Lung (tissue), 11 donors: ENCODE measurements at regions not wholly inside any gene's neighbourhood (a gene's known extent, or its start where the extent isn't known, plus 50 kb on each side); places are given as distances from the start of the nearest gene placed in this dataset.

ENCODE experiments used
- ATAC-seq: fragments of 200-7000 bp; cut with Tn5 transposase; one replicate; pipeline ENCODE4 v1.9.1; 2020; ENCODE audit warnings: moderate number of reproducible peaks; ENCODE audit not compliant: insufficient read depth, low FRiP score
- DNase-seq, 3 donors: peaks; one replicate each; pipeline ENCODE4 v3.0.0-alpha.2; 2013 to 2017
- H3K27ac ChIP-seq, 2 donors: one replicate each; pipeline ENCODE4 v1.5.1; 2013; ENCODE audit warnings: mild to moderate bottlenecking in 2 of 2, moderate library complexity in 2 of 2, control low read depth in 1 of 2, inconsistent platforms in 1 of 2, low read depth in 1 of 2, low read length in 1 of 2
- H3K27me3 ChIP-seq, 3 donors: one replicate each; pipeline ENCODE4 v1.5.1; 2013; ENCODE audit warnings: low read length in 2 of 3; ENCODE audit not compliant: control insufficient read depth in 3 of 3, insufficient read depth in 3 of 3
- H3K36me3 ChIP-seq, 4 donors: one replicate each; pipeline ENCODE4 v1.5.1; 2013; ENCODE audit warnings: low read length in 4 of 4, mild to moderate bottlenecking in 1 of 4, moderate library complexity in 1 of 4; ENCODE audit not compliant: control insufficient read depth in 4 of 4, insufficient read depth in 4 of 4
- H3K4me1 ChIP-seq, 5 donors: one replicate each; pipeline ENCODE4 v1.5.1; 2013; ENCODE audit warnings: low read length in 5 of 5, mild to moderate bottlenecking in 2 of 5, moderate library complexity in 1 of 5; ENCODE audit not compliant: control insufficient read depth in 5 of 5, insufficient read depth in 5 of 5
- H3K4me3 ChIP-seq: one replicate; pipeline ENCODE4 v1.5.1; 2013; ENCODE audit warnings: mild to moderate bottlenecking, control low read depth, moderate library complexity
- H3K9ac ChIP-seq, 2 donors: one replicate each; pipeline ENCODE4 v1.5.1; 2013; ENCODE audit warnings: low read length in 2 of 2, control low read depth in 1 of 2; ENCODE audit not compliant: insufficient read depth in 1 of 2
- H3K9me3 ChIP-seq, 4 donors: one replicate each; pipeline ENCODE4 v1.5.1; 2013; ENCODE audit warnings: low read length in 3 of 4, mild to moderate bottlenecking in 1 of 4, moderate library complexity in 1 of 4; ENCODE audit not compliant: control insufficient read depth in 4 of 4, insufficient read depth in 3 of 4
- whole genome bisulfite sequencing, 2 donors: extraction: QIAGEN DNeasy Blood & Tissue Kit; methylation state at CpG; one replicate each; pipeline ENCODE4 v1.1.7; 2013; 5-methylcytosine and 5-hydroxymethylcytosine counted together
- TF ChIP-seq, protein P1 (sequence below): IDR thresholded peaks from 2 replicates; pipeline ENCODE4 v1.5.1; 2012; ENCODE audit warnings: mild to moderate bottlenecking; ENCODE audit errors: control extremely low read depth, extremely low read depth
- donor health status: control.
- donor health status: control.
- donor health status: Bipolar disorder and iron deficiency.
- donor health status: healthy.
- donor health status: DM: yes; HTN: yes; CAD: no.

DNA sequence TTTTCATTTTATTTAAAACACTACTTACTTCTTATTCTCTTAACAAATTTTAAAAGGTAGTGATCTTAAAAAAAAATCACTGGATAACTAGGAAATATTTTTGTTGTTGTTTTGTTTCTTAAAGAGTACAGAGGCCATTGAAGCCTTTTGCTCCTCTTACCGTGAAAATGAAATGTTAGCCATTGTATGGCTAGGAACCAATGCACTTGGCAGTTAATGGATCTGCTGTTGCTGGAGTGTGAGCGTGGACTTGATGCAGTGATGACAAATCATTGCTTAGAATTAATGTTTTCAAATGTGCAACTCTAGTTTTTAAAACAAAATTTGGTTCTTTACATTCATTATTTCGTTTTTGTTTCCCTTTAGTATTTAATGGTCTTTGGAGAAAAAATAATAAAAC lies 162.3 kb downstream of the HAUS1 start:
- Histone ChIP-seq H3K4me3 (no peak overlapping the region), H3K36me3 (peaks cover 5 to 26% (median 8%) of the 10 kb centered on the region in 4 donors), H3K4me1 (peaks cover 0 to 29% (median 0%) of the 10 kb centered on the region in 5 donors), H3K9ac (no peak overlapping the region), H3K27me3 (no peaks in the 10 kb centered on the region), H3K27ac (no peak overlapping the region), H3K9me3 (no peaks in the 10 kb centered on the region)
- DNase-seq (no peak), ATAC-seq (no peak)
- TF ChIP-seq, protein P1, sequence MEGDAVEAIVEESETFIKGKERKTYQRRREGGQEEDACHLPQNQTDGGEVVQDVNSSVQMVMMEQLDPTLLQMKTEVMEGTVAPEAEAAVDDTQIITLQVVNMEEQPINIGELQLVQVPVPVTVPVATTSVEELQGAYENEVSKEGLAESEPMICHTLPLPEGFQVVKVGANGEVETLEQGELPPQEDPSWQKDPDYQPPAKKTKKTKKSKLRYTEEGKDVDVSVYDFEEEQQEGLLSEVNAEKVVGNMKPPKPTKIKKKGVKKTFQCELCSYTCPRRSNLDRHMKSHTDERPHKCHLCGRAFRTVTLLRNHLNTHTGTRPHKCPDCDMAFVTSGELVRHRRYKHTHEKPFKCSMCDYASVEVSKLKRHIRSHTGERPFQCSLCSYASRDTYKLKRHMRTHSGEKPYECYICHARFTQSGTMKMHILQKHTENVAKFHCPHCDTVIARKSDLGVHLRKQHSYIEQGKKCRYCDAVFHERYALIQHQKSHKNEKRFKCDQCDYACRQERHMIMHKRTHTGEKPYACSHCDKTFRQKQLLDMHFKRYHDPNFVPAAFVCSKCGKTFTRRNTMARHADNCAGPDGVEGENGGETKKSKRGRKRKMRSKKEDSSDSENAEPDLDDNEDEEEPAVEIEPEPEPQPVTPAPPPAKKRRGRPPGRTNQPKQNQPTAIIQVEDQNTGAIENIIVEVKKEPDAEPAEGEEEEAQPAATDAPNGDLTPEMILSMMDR: no peak
- WGBS, 2 donors: 90 to 92% methylated on average over 3 of the region's 3 CpGs

GRCh38 chr18:46268671-46269070 lies 164.5 kb downstream of the HAUS1 start:
- Histone ChIP-seq H3K9ac (no peak overlapping the region), H3K36me3 (peaks cover 3 to 23% (median 6%) of the 10 kb centered on the region in 4 donors), H3K27ac (no peak overlapping the region), H3K4me3 (no peak overlapping the region), H3K27me3 (no peaks in the 10 kb centered on the region), H3K9me3 (no peaks in the 10 kb centered on the region), H3K4me1 (peaks cover 0 to 18% (median 0%) of the 10 kb centered on the region in 5 donors)
- TF ChIP-seq, protein P1: no peak
- DNase-seq: no peak
- ATAC-seq: no peak
- WGBS, 2 donors: 61 to 88% methylated on average over 2 of the region's 2 CpGs

DNA sequence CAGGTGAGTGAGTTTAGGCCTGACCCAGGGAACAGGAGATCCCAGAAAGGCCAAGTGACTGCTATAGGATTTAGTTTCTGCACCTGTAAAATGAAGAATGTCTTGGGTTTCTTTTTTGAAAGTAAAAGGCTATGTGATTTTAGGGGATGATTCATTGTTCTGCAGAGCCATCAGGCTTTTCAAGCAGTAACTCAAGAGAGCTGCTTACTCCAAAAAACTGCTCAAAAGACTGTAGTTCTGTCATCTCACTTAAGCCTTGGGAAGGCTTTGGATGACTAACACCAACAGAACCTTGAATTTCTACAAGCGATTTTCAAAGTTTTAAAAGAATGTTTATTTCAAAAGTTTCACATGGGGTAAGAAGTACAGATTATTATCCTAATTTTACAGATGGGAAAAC lies 165.1 kb downstream of the HAUS1 start:
- no peak for DNase-seq
- no peak overlapping the region for H3K9ac ChIP-seq
- WGBS, 2 donors: 95 to 100% methylated on average over 1 of the region's 1 CpG
- H3K27me3 ChIP-seq: no peaks in the 10 kb centered on the region
- peaks cover 0 to 13% (median 0%) of the 10 kb centered on the region in 5 donors for H3K4me1 ChIP-seq
- H3K36me3 ChIP-seq: peaks cover 0 to 17% (median 6%) of the 10 kb centered on the region in 4 donors
- ATAC-seq: no peak
- TF ChIP-seq, protein P1: no peak
- no peak overlapping the region for H3K27ac ChIP-seq
- no peaks in the 10 kb centered on the region for H3K9me3 ChIP-seq
- H3K4me3 ChIP-seq: no peak overlapping the region

DNA sequence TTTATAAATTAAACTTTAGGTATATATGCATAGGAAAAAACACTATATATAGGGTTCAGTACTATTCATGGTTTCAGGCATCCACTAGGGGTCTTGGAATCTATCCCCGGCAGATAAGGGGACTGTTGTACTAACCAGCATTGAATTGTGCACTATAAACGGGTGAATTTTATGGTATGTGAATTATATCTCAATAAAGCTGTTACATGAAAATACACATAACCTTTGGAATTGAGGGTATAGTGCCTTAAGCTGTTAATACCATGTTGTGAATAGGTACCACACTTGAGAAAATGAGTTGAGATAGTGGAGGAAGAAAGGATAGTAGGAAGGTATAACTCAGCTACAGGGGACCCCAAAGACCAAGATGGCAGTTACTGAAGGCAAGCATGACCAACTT lies 167.3 kb downstream of the HAUS1 start:
- H3K9me3 ChIP-seq: no peaks in the 10 kb centered on the region
- TF ChIP-seq, protein P1: no peak
- no peak overlapping the region for H3K9ac ChIP-seq
- ATAC-seq (no peak), DNase-seq (no peak)
- WGBS, 2 donors: 84 to 93% methylated on average over 2 of the region's 2 CpGs
- peaks cover 0 to 4% (median 0%) of the 10 kb centered on the region in 5 donors for H3K4me1 ChIP-seq
- no peak overlapping the region for H3K27ac ChIP-seq
- no peaks in the 10 kb centered on the region for H3K27me3 ChIP-seq
- no peak overlapping the region for H3K4me3 ChIP-seq
- peaks cover 0 to 5% (median under 1%) of the 10 kb centered on the region in 4 donors for H3K36me3 ChIP-seq
